ENCODE measurements at regions not wholly inside any gene's neighbourhood (a gene's known extent, or its start where the extent isn't known, plus 50 kb on each side); places are given as distances from the start of the nearest gene placed in this dataset.

DNA sequence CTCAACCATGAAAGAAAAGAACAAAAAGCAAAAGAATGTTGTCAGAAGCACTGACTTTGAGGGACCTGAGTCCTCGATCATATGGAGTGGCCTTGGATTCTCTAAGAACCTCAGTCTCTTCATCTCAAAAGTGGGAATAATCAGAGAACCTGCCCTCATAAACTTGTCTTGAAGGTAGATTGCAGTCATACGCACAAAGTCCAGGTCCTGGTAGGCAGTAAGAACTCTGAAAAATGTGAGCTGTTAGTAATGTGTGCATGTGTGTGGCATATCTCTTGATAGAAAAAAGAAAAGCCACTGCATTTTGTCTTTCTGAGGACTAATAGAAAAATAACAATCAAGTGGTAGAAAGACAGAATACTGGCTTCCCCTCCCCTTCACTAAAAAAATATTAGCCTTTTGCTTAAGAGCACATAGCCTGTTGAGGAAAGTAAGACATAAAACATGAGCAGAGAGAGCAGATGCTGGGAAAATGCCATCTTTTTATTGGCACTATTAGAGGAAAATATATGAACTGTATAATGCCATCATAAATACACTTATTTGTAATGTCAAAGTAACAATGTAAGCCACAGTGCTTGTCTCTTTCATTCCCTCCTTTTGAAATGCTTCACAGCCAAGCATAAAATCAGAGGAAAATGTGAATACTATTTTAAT lies 205.1 kb upstream of the TBX3 start:
- peaks cover 9% of the 10 kb centered on the region for H3K27me3 Mint-ChIP-seq (ENCODE audit: unreplicated experiment)
- no peaks in the 10 kb centered on the region for H3K9me3 Mint-ChIP-seq (ENCODE audit: unreplicated experiment)
- no peak overlapping the region for H3K4me3 Mint-ChIP-seq (ENCODE audit: unreplicated experiment)
- no peak for DNase-seq (ENCODE audit: extremely low spot score, unreplicated experiment)
- TF ChIP-seq, protein P1, sequence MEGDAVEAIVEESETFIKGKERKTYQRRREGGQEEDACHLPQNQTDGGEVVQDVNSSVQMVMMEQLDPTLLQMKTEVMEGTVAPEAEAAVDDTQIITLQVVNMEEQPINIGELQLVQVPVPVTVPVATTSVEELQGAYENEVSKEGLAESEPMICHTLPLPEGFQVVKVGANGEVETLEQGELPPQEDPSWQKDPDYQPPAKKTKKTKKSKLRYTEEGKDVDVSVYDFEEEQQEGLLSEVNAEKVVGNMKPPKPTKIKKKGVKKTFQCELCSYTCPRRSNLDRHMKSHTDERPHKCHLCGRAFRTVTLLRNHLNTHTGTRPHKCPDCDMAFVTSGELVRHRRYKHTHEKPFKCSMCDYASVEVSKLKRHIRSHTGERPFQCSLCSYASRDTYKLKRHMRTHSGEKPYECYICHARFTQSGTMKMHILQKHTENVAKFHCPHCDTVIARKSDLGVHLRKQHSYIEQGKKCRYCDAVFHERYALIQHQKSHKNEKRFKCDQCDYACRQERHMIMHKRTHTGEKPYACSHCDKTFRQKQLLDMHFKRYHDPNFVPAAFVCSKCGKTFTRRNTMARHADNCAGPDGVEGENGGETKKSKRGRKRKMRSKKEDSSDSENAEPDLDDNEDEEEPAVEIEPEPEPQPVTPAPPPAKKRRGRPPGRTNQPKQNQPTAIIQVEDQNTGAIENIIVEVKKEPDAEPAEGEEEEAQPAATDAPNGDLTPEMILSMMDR (IDR thresholded peaks at IDR 0.05), result no peak
- H3K4me1 Mint-ChIP-seq (ENCODE audit: unreplicated experiment), result no peaks in the 10 kb centered on the region
- H3K36me3 Mint-ChIP-seq (ENCODE audit: unreplicated experiment), result no peaks in the 10 kb centered on the region
- no peak overlapping the region for H3K27ac Mint-ChIP-seq (ENCODE audit: unreplicated experiment)

DNA sequence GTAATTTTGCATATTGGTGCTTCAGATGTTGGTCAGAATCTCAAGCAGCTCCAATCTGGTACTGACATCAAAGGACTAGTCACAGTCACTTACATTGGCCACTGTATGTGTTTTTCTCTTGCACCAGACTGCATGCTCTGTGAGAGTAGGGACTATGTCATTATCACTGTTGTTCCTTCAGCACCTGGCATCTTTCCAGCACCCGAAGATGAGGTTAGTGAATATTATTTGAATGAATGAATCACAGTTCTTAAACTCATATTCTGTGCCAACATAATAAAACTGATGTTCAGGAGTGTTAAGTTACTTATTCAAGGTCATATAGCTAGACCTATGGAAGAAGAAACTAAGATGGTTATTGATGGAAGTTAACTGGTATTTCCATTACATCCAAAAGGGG lies 204.5 kb upstream of the TBX3 start:
- Mint-ChIP-seq H3K4me1 (ENCODE audit: unreplicated experiment) (no peaks in the 10 kb centered on the region), H3K9me3 (ENCODE audit: unreplicated experiment) (no peaks in the 10 kb centered on the region), H3K36me3 (ENCODE audit: unreplicated experiment) (no peaks in the 10 kb centered on the region), H3K27me3 (ENCODE audit: unreplicated experiment) (peaks cover 9% of the 10 kb centered on the region), H3K4me3 (ENCODE audit: unreplicated experiment) (no peak overlapping the region), H3K27ac (ENCODE audit: unreplicated experiment) (no peak overlapping the region)
- TF ChIP-seq, protein P1 (IDR thresholded peaks at IDR 0.05), result no peak
- DNase-seq (ENCODE audit: extremely low spot score, unreplicated experiment), result no peak

DNA sequence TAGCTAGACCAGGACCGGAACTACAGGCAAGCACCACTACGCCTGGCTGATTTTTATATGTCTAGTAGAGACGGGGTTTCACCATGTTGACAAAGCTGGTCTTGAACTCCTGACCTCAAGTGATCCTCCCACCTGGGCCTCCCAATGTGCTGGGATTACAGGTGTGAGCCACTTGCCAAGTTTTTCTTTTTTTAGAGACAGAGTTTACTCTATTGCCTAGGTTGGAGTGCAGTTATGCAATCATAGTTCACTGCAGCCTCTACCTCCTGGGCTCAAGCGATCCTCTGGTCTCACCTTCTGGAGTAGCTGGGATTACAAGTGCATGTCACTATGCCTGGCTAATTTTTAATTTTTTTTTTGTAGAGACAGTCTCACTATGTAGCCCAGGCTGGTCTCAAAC lies 201.5 kb upstream of the TBX3 start:
- Mint-ChIP-seq H3K27ac (ENCODE audit: unreplicated experiment) (no peak overlapping the region), H3K4me1 (ENCODE audit: unreplicated experiment) (no peaks in the 10 kb centered on the region), H3K9me3 (ENCODE audit: unreplicated experiment) (no peaks in the 10 kb centered on the region), H3K27me3 (ENCODE audit: unreplicated experiment) (peaks cover 9% of the 10 kb centered on the region), H3K4me3 (ENCODE audit: unreplicated experiment) (no peak overlapping the region), H3K36me3 (ENCODE audit: unreplicated experiment) (no peaks in the 10 kb centered on the region)
- TF ChIP-seq, protein P1 (IDR thresholded peaks at IDR 0.05), result no peak
- DNase-seq (ENCODE audit: extremely low spot score, unreplicated experiment), result no peak

DNA sequence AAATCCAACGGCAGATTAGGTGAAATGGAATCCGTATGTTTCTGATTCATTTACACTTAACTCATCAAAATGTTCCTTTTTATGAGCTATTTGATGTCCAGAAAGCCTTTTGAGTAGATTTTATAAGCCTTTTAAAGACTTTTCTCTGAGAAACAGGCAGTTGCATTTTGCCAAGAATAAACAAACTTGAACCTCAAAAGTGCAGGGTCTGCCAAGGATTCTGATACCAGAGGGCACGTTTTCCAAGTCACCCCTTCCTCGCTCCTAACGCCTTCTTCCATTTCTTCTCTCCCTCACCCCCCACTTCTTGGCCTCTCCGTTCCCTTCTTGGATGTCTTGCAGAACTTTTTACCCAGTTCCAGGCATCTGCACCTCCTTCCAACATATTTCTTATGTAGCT lies 200.6 kb upstream of the TBX3 start:
- no peak overlapping the region for H3K27ac Mint-ChIP-seq (ENCODE audit: unreplicated experiment)
- no peaks in the 10 kb centered on the region for H3K4me1 Mint-ChIP-seq (ENCODE audit: unreplicated experiment)
- no peak overlapping the region for H3K4me3 Mint-ChIP-seq (ENCODE audit: unreplicated experiment)
- H3K36me3 Mint-ChIP-seq (ENCODE audit: unreplicated experiment), result no peaks in the 10 kb centered on the region
- no peak for DNase-seq (ENCODE audit: extremely low spot score, unreplicated experiment)
- H3K27me3 Mint-ChIP-seq (ENCODE audit: unreplicated experiment), result peaks cover 9% of the 10 kb centered on the region
- H3K9me3 Mint-ChIP-seq (ENCODE audit: unreplicated experiment), result no peaks in the 10 kb centered on the region
- TF ChIP-seq, protein P1 (IDR thresholded peaks at IDR 0.05), result no peak

DNA sequence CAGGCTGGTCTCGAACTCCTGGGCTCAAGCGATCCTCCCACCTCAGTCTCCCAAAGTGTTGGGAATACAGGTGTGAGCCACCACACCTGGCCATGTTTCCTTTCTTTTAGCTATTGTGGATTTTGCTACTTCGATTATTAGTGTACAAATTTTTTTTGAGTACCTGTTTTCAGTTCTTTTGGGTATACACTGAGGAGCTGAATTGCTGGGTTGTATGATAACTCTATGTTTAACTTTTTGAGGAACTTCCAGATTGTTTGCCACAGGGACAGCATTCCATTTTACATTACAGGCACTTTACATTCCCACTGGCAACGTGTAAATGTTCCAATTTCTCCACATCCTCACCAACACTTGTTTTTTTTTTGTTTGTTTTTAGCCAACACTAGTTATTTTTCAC lies 198.1 kb upstream of the TBX3 start:
- DNase-seq (ENCODE audit: extremely low spot score, unreplicated experiment), result no peak
- Mint-ChIP-seq H3K27me3 (ENCODE audit: unreplicated experiment) (peaks cover 6% of the 10 kb centered on the region), H3K36me3 (ENCODE audit: unreplicated experiment) (no peaks in the 10 kb centered on the region), H3K9me3 (ENCODE audit: unreplicated experiment) (no peaks in the 10 kb centered on the region), H3K4me3 (ENCODE audit: unreplicated experiment) (no peak overlapping the region), H3K27ac (ENCODE audit: unreplicated experiment) (no peak overlapping the region), H3K4me1 (ENCODE audit: unreplicated experiment) (no peaks in the 10 kb centered on the region)
- TF ChIP-seq, protein P1 (IDR thresholded peaks at IDR 0.05), result no peak
